ENCODE measurements at regions not wholly inside any gene's neighbourhood (a gene's known extent, or its start where the extent isn't known, plus 50 kb on each side); places are given as distances from the start of the nearest gene placed in this dataset.

DNA sequence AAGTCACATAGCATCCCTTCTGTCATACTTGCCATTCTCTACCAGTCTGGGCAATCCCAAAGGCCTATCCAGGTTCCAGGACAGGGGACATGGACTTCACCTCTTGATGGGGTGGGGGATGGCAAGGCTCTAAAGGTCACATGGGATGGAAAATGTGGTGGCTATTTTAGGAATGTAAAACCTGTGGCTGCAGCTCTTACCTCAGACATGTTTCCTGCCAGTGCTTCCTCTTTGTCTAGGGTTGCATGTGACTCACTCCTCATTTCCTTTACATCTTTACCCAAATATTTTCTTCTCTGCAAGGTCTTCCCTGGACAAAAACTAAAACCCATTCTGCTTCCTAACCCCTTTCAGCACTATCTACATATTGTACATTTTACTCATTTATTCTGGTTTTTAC is 135.7 kb downstream of the BTBD3 start:
- TF ChIP-seq, protein P1, sequence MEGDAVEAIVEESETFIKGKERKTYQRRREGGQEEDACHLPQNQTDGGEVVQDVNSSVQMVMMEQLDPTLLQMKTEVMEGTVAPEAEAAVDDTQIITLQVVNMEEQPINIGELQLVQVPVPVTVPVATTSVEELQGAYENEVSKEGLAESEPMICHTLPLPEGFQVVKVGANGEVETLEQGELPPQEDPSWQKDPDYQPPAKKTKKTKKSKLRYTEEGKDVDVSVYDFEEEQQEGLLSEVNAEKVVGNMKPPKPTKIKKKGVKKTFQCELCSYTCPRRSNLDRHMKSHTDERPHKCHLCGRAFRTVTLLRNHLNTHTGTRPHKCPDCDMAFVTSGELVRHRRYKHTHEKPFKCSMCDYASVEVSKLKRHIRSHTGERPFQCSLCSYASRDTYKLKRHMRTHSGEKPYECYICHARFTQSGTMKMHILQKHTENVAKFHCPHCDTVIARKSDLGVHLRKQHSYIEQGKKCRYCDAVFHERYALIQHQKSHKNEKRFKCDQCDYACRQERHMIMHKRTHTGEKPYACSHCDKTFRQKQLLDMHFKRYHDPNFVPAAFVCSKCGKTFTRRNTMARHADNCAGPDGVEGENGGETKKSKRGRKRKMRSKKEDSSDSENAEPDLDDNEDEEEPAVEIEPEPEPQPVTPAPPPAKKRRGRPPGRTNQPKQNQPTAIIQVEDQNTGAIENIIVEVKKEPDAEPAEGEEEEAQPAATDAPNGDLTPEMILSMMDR (IDR thresholded peaks at IDR 0.05; ENCODE audit: low read length), result no peak
- TF ChIP-seq EZH2 (IDR thresholded peaks at IDR 0.05; ENCODE audit: borderline replicate concordance, low read length), result no peak
